Right forelimb (tissue), 1 donor: ENCODE measurements at regions not wholly inside any gene's neighbourhood (a gene's known extent, or its start where the extent isn't known, plus 50 kb on each side); places are given as distances from the start of the nearest gene placed in this dataset.

Source experiments
- DNase-seq: peaks from one replicate; pipeline ENCODE4 v3.0.0-alpha.2; 2018

DNA sequence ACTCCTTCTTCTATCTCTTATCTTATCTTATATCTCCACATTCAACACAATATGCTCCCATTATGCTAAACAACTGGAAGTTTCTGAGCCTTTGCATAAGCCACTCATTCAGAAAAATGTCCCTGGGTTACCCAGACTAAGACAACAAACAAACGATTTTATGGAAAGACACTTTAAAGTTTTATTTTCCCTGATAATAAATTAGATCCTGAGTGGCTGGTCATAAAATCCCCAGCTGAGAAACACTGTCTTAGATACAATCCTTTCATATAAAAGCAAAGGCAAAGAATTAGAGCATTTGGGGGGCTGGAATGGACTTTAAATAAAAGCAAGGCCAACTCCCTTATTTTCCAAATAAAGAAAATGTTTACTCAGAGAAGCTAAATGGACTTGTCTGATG lies 322.3 kb downstream of the GBE1 start:
- no peak for DNase-seq

DNA sequence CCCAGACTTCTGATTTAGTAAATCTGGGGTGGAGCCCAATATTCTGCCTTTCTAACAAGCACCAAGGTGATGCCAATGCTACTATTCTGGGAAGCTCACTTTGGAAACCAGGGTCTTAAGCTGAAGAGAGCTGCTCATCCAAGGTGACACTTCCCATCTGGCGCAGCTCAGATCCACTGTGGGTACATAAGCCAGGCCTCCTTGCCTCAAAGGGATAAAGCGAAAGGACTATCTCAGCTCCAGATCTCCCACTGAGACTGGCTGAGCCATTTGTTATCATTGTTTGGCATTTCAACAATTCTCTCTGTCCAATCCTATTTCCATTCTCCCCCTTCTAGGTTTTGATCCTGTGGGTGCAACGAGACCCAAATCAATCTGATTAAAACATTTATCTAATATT lies 323.8 kb downstream of the GBE1 start:
- DNase-seq = no peak

DNA sequence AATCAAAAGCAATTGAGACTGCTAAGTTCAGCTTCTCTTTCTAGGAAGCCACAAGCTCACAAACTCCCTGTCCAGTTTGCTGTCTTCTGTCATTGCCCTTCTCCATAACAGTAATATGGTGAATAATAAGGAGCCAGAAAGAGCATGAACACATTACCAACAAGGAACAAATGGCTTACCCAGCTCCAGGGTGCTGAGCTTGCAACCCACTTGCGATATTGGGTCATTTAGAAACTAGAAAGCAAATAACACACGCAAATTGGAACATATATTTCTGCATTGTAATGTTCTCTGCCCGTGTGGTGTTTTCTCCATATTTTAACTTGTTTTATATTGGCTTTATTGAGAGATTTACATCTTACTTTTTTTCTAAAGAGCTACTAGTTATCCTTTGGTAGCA lies 325.3 kb downstream of the GBE1 start:
- no peak for DNase-seq

DNA sequence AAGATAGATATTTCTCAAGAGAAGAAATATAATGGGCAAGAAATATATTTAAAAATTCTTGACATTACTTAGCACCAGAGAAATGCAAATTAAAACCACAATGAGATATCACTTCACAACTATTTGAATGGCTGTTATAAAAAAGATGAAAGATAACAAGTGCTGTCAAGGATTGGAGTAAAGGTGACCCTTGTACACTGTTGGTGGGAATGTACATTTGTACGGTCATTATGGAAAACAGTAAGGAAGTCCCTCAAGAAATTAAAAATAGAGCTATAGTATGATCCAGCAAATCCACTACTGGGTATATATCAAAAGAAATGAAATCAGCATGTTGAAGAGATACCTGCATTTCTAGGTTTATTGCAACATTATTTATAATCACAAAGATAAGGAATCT lies 326.4 kb downstream of the GBE1 start:
- no peak for DNase-seq

DNA sequence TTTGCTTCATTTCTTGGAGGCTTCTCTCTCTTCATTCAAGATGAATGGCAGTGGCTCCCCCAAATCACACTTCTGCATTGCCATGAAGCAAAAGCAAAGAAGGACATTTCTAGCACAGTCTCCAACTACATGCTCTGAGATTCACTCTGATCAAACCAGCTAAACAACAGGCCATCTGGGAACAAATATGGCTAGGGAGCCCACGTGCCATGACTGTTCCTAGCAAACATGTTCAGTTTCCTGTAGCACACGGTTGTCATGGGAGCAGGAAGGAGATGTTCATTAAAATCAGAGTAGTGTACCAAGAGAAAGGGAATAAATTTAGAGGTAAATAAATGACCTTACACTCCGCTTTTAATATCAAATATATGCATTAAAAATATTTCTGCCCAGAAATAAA lies 327.3 kb downstream of the GBE1 start:
- DNase-seq = no peak

DNA sequence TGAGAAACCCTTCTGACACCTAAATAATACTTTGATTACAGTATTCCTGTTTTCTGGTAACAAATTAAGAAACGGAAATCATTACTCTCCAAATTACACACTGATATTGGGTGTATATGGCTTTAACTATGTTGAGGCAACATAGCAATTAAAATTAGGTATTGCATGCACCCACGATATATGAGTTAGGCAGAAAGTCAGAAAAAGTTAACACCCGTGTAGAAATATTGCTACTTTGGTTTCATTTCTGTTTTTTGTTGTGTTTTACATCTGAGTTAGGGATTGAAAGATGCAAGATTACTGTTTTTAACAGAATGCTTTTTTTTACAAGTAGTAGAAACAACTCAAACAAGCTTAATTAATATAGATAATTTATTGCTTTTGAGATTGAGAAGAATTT lies 327.8 kb downstream of the GBE1 start:
- DNase-seq = no peak

DNA sequence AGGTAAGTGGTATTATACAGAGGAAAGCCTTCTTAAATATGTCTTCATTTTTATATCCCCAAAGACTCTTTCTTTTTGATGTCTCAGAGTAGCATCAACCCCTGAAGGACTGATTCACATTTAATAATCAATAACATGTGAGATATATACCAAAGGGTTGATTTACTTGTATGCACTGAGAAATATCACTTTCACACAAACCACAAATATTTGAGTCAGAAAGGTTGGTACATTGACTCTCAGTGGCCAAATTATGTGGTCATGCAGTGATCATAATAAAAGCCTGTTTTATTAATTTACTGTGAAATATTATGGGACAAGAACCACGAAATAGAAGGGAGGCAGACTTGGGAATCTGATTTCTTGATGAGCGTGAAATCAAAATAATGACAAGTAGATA lies 329.0 kb downstream of the GBE1 start:
- DNase-seq = no peak

DNA sequence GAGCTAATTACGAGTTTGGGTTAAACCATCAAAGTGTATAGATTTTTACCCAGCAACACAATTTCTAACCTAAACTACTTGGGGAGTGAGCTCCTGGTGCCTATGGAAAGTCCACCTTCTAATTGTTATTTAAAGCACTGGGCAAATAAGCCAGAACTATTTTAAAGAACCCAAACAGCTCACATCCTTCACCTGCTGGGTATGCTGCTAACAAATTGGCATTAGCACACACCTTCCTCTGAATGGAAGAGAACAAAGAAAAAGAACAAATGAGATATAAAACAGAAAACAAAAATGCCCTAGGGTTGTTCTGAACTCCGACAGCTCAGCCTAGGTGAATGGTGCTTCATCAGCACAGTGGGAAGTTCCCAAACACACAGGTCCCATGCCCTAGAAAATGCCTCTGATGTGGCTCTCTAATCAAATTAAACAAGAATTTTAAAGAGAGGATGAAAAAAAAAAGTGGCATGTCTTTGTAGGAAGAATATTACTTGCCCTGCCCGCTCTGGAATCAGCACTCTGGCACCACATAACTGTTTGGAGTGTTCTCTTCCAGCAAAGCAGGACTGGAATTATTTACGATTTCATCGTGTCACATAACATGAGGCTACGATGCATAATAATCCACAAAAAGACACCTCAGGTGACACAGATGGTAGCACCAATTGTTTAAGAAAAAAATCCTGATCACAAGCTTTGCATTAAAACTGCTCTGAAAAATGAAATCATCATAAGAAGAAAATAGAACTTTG lies 334.4 kb downstream of the GBE1 start:
- DNase-seq = no peak

DNA sequence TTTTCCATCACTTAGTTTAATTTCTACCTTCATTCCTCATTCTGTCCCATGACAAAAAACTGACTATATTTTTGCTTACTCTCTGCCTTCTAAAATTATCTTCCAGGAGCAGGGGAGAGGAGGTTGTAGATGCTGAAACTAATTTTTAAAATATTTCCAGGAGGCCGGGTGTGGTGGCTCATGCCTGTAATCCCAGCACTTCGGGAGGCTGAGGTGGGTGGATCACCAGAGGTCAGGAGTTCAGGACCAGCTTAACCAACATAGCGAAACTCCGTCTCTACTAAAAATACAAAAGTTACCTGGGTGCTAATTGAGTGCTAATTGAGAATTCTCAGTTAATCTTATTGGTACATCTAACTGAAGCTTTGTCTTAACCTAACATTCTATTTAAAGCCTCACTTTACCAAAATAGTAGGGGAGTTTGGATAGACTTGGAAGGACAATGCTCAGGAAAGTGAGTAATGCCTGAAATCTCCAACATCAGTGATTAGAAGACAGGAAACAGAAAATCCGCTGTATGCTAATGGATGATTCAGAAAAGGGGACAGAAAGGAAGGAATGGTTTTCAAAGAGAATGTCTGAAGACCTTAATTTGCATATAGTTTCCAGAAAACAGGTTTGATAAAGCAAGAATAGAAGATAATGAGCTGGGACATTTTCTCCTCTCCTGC lies 336.1 kb downstream of the GBE1 start:
- no peak for DNase-seq

DNA sequence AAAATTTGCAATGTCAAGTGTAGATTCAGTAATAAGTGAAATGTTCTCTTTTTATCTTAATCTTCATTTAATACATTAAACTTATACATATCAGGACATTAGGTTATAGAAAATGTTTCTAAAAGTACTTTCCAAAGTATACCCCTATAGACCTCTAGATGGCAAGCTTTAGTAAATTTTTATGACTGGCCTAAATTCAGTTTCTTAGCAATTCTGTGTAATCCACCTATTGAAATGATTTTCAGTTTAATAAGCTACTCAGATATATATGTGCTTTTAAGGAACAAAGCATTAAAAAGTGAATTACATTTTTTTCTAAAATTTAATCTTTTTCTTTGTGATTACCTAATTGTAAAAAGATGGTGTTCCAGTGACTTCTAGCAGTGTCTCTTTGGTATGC lies 342.2 kb downstream of the GBE1 start:
- no peak for DNase-seq

DNA sequence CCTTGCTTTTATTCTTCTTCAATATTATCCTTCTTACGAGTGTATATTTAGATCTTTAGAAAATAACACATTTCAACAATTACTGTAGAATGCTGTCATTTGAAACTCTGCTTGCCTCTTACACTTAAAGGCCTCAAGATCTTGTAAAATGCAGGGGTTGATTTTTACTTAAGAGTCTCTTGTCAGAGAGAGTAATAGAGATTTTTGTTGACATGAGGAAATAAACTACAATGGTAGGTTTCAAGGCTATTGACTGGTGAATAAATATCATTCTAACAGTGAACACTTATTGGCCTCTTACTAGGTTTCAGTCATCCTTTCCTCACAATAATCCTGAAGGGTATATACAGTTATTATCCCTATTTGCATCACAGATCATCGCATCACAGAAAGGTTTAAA lies 344.6 kb downstream of the GBE1 start:
- DNase-seq = no peak

DNA sequence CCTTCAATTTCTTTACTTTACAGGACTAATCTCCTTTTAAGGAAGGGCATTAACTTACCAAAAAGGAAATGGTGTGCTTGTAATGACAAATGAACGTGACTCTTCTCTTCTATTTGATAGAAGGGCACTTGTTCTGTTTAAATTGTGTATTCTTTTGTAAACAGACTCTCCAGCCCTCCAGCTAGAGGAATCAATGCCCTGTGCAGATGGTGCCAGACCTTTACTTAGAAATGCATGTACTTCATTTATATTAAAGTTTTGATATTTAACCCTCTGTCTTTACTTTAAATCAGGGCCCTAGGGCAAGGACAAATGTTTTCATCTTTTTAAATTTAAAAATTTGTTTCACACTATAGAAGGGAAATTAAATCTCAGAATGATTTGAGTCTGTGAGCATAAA lies 355.1 kb downstream of the GBE1 start:
- no peak for DNase-seq

DNA sequence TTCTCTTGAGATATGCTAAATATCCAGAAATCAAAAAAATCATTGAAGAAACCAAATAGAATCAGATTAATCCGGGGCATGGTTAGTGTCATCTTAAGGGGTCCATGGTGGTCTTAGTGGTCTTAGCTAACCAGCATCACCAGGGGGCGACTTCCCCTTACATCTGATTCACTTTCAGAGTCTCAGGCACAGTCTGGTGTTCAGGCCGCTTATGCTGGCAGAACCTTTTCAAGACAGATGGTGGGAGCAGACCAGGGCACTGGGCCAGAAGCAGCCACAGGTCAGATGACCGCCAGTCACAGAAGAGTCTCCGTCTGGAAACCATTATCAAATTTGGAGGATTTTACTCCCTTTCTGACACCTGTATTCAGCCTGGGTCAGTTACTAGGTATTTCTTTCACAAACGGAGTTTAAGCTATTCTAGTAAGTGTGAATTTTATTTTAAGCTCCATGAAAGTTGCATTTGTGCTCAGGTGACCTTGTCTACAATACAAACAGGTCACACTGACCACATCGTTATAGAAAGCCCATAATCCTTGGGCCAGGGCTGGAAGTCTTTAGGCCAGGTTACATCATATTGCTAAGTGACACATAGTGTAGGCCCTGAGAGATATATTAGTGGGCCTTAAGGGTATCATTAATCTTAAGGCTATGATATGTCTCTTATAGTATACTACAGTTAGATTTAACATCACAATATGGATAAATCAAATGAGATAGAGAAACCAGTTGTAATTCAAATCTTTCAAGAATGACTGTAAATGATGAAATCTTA lies 365.5 kb downstream of the GBE1 start:
- DNase-seq = no peak

DNA sequence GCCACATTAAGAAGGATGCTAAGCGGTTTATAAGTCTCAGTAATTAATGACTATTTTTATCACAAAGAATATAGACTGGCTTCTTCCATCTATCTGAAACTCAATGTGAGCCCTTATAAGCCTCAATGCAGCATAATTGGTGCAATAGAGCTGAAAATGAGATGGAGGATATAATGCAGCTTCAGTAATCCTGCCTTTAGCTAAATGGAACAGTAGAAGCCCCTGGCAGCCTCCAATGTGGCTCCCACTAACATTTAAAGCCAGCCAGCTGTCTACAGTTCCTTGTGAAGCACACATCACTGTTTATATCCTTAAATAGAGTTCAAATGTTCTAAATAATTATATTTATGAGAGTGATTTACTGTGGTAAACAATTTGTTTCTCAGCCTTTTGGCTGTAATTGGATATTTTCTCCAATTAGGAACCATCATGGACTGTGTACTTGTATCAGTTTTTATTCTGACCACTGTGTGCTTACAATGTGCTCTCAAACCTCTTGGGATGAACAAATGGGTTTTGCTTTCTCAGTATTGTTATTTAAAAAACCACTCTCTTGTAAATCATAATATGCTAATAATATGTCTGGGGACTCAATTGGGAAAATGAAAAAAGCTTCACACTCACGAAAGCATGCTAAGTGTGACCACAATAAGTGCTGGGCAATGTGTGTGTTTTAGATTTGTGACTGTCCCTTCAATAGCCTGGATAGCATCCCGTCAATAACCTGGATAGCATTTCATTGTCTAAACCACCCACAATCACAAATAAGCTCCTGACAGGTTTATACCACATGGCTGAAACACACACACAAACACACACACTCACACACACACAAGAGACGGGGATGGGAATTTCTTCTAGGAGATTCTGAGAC lies 366.6 kb downstream of the GBE1 start:
- DNase-seq = no peak

DNA sequence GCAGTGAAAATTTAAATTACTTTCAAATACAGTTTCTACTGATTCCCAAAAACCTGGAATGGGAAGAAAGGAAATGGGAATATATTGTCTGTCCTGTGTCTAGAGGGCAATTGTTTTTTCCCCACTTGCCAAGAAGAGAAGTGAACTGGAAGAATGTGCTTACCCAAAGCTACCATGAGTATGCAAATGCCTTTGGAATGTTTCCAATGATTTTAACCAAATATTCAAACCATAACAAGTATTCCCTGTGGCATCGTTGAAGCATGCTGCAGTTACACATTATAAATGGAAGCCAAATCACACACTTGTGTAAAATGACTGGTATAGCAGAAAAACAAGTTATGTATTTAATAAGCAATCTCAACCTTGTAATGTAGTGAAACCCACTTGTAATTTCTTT lies 368.2 kb downstream of the GBE1 start:
- no peak for DNase-seq

DNA sequence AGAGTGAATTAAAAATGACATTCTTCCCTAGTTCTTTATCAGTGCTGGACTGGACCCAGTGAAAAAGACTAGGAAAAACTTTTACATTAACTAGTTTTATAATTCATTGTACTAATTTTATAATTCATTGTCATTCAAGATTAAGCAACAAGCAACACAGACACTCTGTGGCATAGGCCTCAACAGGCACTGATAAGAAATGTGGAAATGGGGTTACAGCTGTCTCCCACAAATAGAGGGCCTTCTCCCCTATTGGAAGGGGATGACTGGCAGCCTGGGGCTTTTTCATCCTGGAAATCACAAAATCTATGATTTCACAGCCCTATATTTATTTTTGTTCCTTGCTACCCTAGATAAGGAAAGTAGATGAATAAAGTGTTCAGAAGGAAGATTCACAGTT lies 370.6 kb downstream of the GBE1 start:
- DNase-seq = no peak

DNA sequence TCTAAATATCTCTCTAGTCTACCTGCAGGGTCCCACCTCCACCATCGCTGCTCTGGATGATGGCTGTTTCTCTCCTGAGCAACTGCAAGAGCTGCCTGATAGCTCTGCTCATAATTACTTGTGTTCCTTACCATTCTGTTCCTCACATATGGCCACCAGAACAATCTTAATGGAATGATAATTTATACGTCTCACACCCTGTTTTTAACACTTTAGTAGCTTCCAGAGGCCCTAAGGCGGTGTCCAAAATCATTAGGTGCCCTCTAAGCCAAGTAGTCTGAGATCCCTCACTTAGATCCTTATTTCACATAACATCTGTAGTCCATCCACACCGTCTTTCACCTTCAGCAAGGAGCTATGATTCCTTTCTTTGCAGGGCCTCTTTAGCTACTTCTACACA lies 373.3 kb downstream of the GBE1 start:
- no peak for DNase-seq

DNA sequence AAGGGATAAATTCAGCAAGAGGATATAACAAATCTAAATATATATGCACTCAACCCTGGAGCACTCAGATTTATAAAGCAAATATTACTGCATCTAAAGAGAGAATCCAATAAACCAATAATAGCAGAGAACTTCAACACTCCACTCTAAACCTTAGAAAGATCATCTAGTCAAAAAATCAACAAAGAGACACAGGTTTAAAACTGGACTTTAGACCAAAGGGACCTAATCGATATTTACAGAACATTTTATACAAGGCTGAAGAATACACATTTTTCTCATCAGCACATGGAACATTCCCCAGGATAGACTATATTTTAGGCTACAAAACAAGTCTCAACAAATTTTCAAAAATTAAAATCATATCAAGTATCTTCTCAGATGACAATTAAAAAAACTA lies 379.0 kb downstream of the GBE1 start:
- DNase-seq = no peak

DNA sequence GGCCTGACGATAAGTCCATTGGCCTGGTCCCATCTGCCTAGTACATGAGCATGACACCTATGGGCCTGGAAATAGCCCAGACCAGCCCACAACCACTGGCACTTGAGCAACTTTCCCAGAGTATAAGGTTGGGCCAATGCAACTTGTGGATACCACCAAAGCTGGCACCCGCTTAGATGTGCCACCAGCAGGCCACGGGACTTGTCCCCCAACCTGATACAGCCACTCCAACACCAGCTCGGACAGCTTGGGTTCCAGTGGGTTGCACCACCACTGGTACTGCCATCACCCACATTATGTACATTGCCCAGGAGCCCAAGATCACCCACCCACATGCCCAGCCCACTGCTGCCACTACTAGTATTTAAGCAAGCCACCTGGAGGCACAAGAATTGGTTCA lies 381.2 kb downstream of the GBE1 start:
- DNase-seq = no peak

DNA sequence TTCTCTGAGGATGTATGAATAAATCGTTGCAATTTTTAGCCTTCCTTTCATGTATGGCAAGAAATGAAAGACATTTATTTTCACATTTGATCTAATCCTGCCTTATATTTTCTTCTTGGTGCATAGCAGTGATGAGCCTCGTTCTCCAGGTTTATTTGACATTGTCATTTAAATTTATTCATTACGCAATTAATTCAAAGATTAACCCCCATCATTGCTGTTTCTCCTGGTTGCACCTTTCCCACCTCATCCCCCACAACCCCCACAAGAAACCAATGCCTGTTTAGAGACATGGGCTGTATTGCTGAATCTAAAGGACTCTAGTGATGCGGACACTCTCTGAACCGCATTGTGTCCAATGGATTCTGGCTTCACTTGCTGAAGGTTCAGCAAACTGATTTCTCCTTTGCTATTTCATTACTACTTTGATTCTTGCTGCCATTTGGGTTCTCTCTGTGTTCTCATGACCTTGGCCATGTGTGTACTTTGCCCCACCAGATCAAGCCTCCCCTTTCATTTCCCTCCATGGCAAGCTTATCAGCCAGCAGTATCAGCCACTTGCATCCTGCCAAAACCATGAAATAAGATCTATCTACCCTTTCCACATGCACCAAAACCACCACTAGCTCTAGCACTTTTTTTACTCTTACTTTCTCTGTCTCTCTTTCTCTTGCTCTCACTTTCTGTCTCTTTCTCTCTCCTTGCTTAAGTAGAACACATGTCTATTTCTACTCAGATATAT lies 382.7 kb downstream of the GBE1 start:
- DNase-seq = no peak

DNA sequence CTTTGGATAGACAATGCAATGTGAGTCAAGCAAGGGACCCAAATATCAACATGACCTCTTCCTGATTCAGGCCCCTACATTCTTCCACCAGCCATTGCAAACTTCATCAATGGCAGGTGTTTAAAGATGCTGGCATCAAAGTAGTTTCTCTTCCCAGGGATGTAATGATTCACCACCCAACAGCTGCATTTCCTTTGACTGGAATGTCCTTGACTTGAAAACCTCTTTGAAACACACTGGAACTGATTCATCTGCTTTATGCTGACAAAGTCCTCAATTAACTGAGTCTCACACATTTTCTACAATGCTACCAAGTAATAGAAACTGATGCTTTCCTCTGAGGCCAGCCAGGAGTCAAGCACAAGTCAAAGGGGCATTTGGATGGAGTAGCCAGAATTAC lies 385.5 kb downstream of the GBE1 start:
- DNase-seq = no peak

DNA sequence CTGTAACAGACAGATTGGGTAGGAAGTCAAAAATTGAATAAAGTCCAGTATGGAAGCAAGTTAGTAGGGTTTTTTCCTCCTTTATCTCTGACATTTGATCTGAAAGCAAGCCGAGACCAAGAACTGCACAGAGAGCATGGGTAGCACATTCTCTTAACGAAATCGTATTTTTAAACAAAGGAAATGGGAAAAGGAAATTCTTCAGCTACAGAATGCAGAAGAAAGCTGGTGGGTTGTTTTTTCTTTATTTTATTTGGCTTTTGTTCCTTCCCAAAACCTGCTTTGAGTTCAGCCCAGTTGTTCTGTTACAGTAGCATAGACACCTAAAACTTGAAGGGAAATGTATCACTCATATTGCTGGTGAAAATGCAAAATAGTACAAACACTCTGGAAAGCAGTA lies 397.0 kb downstream of the GBE1 start:
- no peak for DNase-seq
